GM23338 (cell line): ENCODE measurements at regions not wholly inside any gene's neighbourhood (a gene's known extent, or its start where the extent isn't known, plus 50 kb on each side); places are given as distances from the start of the nearest gene placed in this dataset.

Source experiments
- ATAC-seq: fragments of 200-7000 bp; cut with Tn5 transposase; 3 replicates; pipeline ENCODE4 v1.9.1; 2020
- DNase-seq: peaks from one replicate; pipeline ENCODE4 v3.0.0-alpha.2; 2015; ENCODE audit warnings: low spot score
- H2AFZ ChIP-seq: fragments of 200-600 bp; sonication (generic); 2 replicates; pipeline ENCODE4 v1.8.0; 2016; ENCODE audit warnings: antibody characterized with exemption, mild to moderate bottlenecking, moderate library complexity
- H3F3A ChIP-seq: fragments of 200-600 bp; sonication (generic); replicated peaks from 2 replicates; pipeline ENCODE4 v1.8.0; 2017; ENCODE audit warnings: antibody characterized with exemption, mixed run types, low read depth
- H3K27ac ChIP-seq: fragments of 200-600 bp; sonication (generic); 2 replicates; pipeline ENCODE4 v1.6.1; 2016; ENCODE audit warnings: low read depth
- H3K27me3 ChIP-seq: fragments of 200-600 bp; sonication (generic); 2 replicates; pipeline ENCODE4 v1.8.0; 2016; ENCODE audit warnings: mild to moderate bottlenecking, mixed run types, moderate library complexity; ENCODE audit not compliant: insufficient read depth
- H3K36me3 ChIP-seq: fragments of 200-600 bp; sonication (generic); 2 replicates; pipeline ENCODE4 v1.8.0; 2016; ENCODE audit warnings: mild to moderate bottlenecking; ENCODE audit not compliant: insufficient read depth
- H3K4me1 ChIP-seq: fragments of 200-600 bp; sonication (generic); 2 replicates; pipeline ENCODE4 v1.8.0; 2016; ENCODE audit warnings: mild to moderate bottlenecking, moderate library complexity; ENCODE audit not compliant: insufficient read depth
- H3K4me2 ChIP-seq: fragments of 200-600 bp; sonication (generic); 2 replicates; pipeline ENCODE4 v1.7.1; 2017; ENCODE audit warnings: mixed run types
- H3K4me3 ChIP-seq: fragments of 200-600 bp; sonication (generic); 2 replicates; pipeline ENCODE4 v1.6.1; 2016; ENCODE audit warnings: mixed run types
- H3K79me2 ChIP-seq: fragments of 200-600 bp; sonication (generic); replicated peaks from 2 replicates; pipeline ENCODE4 v1.8.0; 2017; ENCODE audit warnings: mild to moderate bottlenecking; ENCODE audit not compliant: insufficient read depth
- H3K9me2 ChIP-seq: fragments of 200-600 bp; sonication (generic); 2 replicates; pipeline ENCODE4 v1.8.0; 2017; ENCODE audit not compliant: insufficient read depth
- H4K20me1 ChIP-seq: fragments of 200-600 bp; sonication (generic); replicated peaks from 2 replicates; pipeline ENCODE4 v1.8.0; 2017; ENCODE audit warnings: mild to moderate bottlenecking; ENCODE audit not compliant: insufficient read depth
- H3K27ac Mint-ChIP-seq: 2 replicates; pipeline ENCODE4 v1.8.0; 2020; ENCODE audit warnings: inconsistent platforms, mild to moderate bottlenecking, moderate library complexity, mixed read lengths
- H3K27me3 Mint-ChIP-seq: 3 replicates; pipeline ENCODE4 v1.8.0; 2022; ENCODE audit warnings: low read depth, mild to moderate bottlenecking, moderate library complexity, mixed read lengths, inconsistent platforms; ENCODE audit not compliant: insufficient read depth, poor library complexity
- H3K36me3 Mint-ChIP-seq: 3 replicates; pipeline ENCODE4 v1.8.0; 2021; ENCODE audit warnings: low read depth, mild to moderate bottlenecking, inconsistent platforms, moderate library complexity, mixed read lengths
- H3K4me1 Mint-ChIP-seq: 3 replicates; pipeline ENCODE4 v1.8.0; 2020; ENCODE audit warnings: mild to moderate bottlenecking, inconsistent platforms, mixed read lengths
- H3K4me3 Mint-ChIP-seq: 3 replicates; pipeline ENCODE4 v1.8.0; 2021; ENCODE audit warnings: moderate library complexity, mild to moderate bottlenecking, inconsistent platforms, mixed read lengths
- H3K9me3 Mint-ChIP-seq: 3 replicates; pipeline ENCODE4 v1.8.0; 2020; ENCODE audit warnings: moderate library complexity, mild to moderate bottlenecking, inconsistent platforms, mixed read lengths
- CTCF ChIP-seq, 2 experiments: fragments of 200-600 bp in 1 of 2; sonication (generic) in 1 of 2; conservative IDR thresholded peaks; 2 replicates each; pipeline versions ENCODE4 v1.5.1 to v1.6.1; 2016 to 2017; ENCODE audit warnings: antibody characterized with exemption in 2 of 2, low read depth in 2 of 2, mild to moderate bottlenecking in 2 of 2, moderate library complexity in 1 of 2
- ETS1 ChIP-seq: IDR thresholded peaks from 2 replicates; pipeline ENCODE4 v1.6.1; 2016; ENCODE audit warnings: antibody characterized with exemption
- EZH2 ChIP-seq: fragments of 200-600 bp; sonication (generic); IDR thresholded peaks from one replicate; pipeline ENCODE4 v1.8.0; 2017; ENCODE audit warnings: antibody characterized with exemption, mild to moderate bottlenecking, low read depth; ENCODE audit not compliant: unreplicated experiment
- EZH2phosphoT487 ChIP-seq: fragments of 200-600 bp; sonication (generic); IDR thresholded peaks from one replicate; pipeline ENCODE4 v1.8.1; 2018; ENCODE audit warnings: antibody characterized with exemption; ENCODE audit not compliant: unreplicated experiment
- JUNB ChIP-seq: IDR thresholded peaks from one replicate; pipeline ENCODE4 v1.6.1; 2016; ENCODE audit warnings: antibody characterized with exemption; ENCODE audit not compliant: unreplicated experiment
- POLR2AphosphoS5 ChIP-seq: IDR thresholded peaks from 2 replicates; pipeline ENCODE4 v1.6.1; 2016; ENCODE audit warnings: antibody characterized with exemption, low read depth
- REST ChIP-seq: IDR thresholded peaks from one replicate; pipeline ENCODE4 v1.6.1; 2018; ENCODE audit warnings: antibody characterized with exemption; ENCODE audit not compliant: unreplicated experiment
- STAT1 ChIP-seq: IDR thresholded peaks from one replicate; pipeline ENCODE4 v1.6.1; 2016; ENCODE audit warnings: antibody characterized with exemption; ENCODE audit not compliant: unreplicated experiment
- ZNF114 ChIP-seq: fragments of 250-450 bp; sonication (Bioruptor Pico); IDR thresholded peaks from 2 replicates; pipeline ENCODE4 v1.5.0; 2020; ENCODE audit warnings: mild to moderate bottlenecking, moderate library complexity
- ZNF331 ChIP-seq: fragments of 250-450 bp; sonication (Bioruptor Pico); IDR thresholded peaks from 2 replicates; pipeline ENCODE4 v1.5.0; 2020; ENCODE audit warnings: low read depth, mild to moderate bottlenecking, moderate library complexity

- Histone ChIP-seq H3K4me3 (no peak overlapping the region), H4K20me1 (no peaks in the 10 kb centered on the region), H3K27me3 (no peaks in the 10 kb centered on the region), H3K27ac (no peak overlapping the region), H2AFZ (no peak overlapping the region), H3K36me3 (no peaks in the 10 kb centered on the region), H3K79me2 (no peaks in the 10 kb centered on the region), H3K4me1 (no peaks in the 10 kb centered on the region), H3F3A (no peaks in the 10 kb centered on the region), H3K9me2 (no peaks in the 10 kb centered on the region), H3K4me2 (no peak overlapping the region)
- no peak overlapping the region for H3K27ac Mint-ChIP-seq
- no peak overlapping the region for H3K4me3 Mint-ChIP-seq
- no peaks in the 10 kb centered on the region; the same call in 2 of the 3 replicates for H3K36me3 Mint-ChIP-seq
- H3K9me3 Mint-ChIP-seq: 0 out of 3 replicates have a peak, but pooled peaks cover 2% of the 10 kb centered on the region
- DNase-seq: no peak
- ATAC-seq: no peak
- H3K4me1 Mint-ChIP-seq: no peaks in the 10 kb centered on the region
- peaks cover 2% of the 10 kb centered on the region for H3K27me3 Mint-ChIP-seq
- no peak for TF ChIP-seq STAT1
- TF ChIP-seq POLR2AphosphoS5: no peak
- TF ChIP-seq ETS1: no peak
- TF ChIP-seq REST: no peak
- TF ChIP-seq CTCF (conservative IDR thresholded peaks at IDR 0.05; ENCODE audit: low read depth in 2 of 2): no peak
- TF ChIP-seq ZNF331 (CRISPR knock-in tag): no peak
Observed at GRCh38 chr6:23380465-23380864, 745.5 kb upstream of the NRSN1 start.

GRCh38 chr6:23388086-23388783, 737.8 kb upstream of the NRSN1 start:
- Mint-ChIP-seq H3K4me3 (no peak overlapping the region), H3K27ac (no peak overlapping the region), H3K4me1 (no peaks in the 10 kb centered on the region), H3K27me3 (peaks cover 2% of the 10 kb centered on the region), H3K9me3 (no peaks in the 10 kb centered on the region), H3K36me3 (no peaks in the 10 kb centered on the region)
- Histone ChIP-seq H3K4me3 (no peak overlapping the region), H3K27me3 (no peaks in the 10 kb centered on the region), H3K36me3 (no peaks in the 10 kb centered on the region), H3K27ac (no peak overlapping the region), H2AFZ (no peak overlapping the region; the same call in 1 of the 2 replicates), H3K4me2 (no peak overlapping the region), H3F3A (no peaks in the 10 kb centered on the region), H4K20me1 (no peaks in the 10 kb centered on the region), H3K79me2 (no peaks in the 10 kb centered on the region), H3K4me1 (no peaks in the 10 kb centered on the region), H3K9me2 (no peaks in the 10 kb centered on the region; the same call in 1 of the 2 replicates)
- DNase-seq (no peak), ATAC-seq (no peak)
- no peak for TF ChIP-seq STAT1
- TF ChIP-seq ZNF114 (CRISPR knock-in tag): no peak
- TF ChIP-seq EZH2: no peak
- no peak for TF ChIP-seq JUNB
- TF ChIP-seq EZH2phosphoT487: no peak
